HL-60 (cell line): ENCODE measurements at regions not wholly inside any gene's neighbourhood (a gene's known extent, or its start where the extent isn't known, plus 50 kb on each side); places are given as distances from the start of the nearest gene placed in this dataset.

Experiments used
- DNase-seq, 2 experiments: peaks; one replicate each; pipeline ENCODE4 v3.0.0-alpha.2; 2010 to 2020; ENCODE audit warnings: low read depth in 1 of 2, low spot score in 1 of 2
- H3K27ac ChIP-seq: fragments of 250-450 bp; sonication (Bioruptor Pico); replicated peaks from 2 replicates; pipeline ENCODE4 v1.5.1; 2020; ENCODE audit warnings: mild to moderate bottlenecking, moderate library complexity
- H3K27me3 ChIP-seq: fragments of 250-450 bp; sonication (Bioruptor Pico); 2 replicates; pipeline ENCODE4 v1.5.1; 2021; ENCODE audit warnings: mild to moderate bottlenecking, moderate library complexity; ENCODE audit not compliant: insufficient read depth, poor library complexity, severe bottlenecking
- H3K4me3 ChIP-seq: replicated peaks from 2 replicates; pipeline ENCODE4 v1.5.1; 2011; ENCODE audit warnings: mild to moderate bottlenecking, control low read depth, low read length; ENCODE audit not compliant: insufficient read depth
- CTCF ChIP-seq: IDR thresholded peaks from one replicate; pipeline ENCODE4 v1.5.1; 2011; ENCODE audit warnings: low read length, control low read depth, inconsistent platforms; ENCODE audit not compliant: insufficient read depth
- GABPA ChIP-seq: IDR thresholded peaks from 2 replicates; pipeline ENCODE4 v1.6.1; 2012; ENCODE audit warnings: low read depth
- POLR2AphosphoS5 ChIP-seq: IDR thresholded peaks from 2 replicates; pipeline ENCODE4 v1.6.1; 2012; ENCODE audit warnings: low read depth
- REST ChIP-seq: IDR thresholded peaks from 2 replicates; pipeline ENCODE4 v1.6.1; 2012; ENCODE audit warnings: low read depth; ENCODE audit not compliant: insufficient replicate concordance
- SPI1 ChIP-seq: IDR thresholded peaks from 2 replicates; pipeline ENCODE4 v1.6.1; 2012; ENCODE audit warnings: low read depth, mild to moderate bottlenecking, borderline replicate concordance

GRCh38 chr4:83709627-83710026, 173.7 kb downstream of the GPAT3 start:
- no peak for TF ChIP-seq CTCF
- TF ChIP-seq GABPA: no peak
- TF ChIP-seq POLR2AphosphoS5: no peak
- no peak for TF ChIP-seq SPI1
- no peak for TF ChIP-seq REST
- Histone ChIP-seq H3K27me3 (no peaks in the 10 kb centered on the region), H3K27ac (no peak overlapping the region), H3K4me3 (no peak overlapping the region)
- DNase-seq: no peak

GRCh38 chr4:83708500-83709175, 172.7 kb downstream of the GPAT3 start:
- DNase-seq: no peak
- no peak for TF ChIP-seq SPI1
- TF ChIP-seq GABPA: no peak
- no peak for TF ChIP-seq REST
- TF ChIP-seq POLR2AphosphoS5: no peak
- TF ChIP-seq CTCF: no peak
- H3K27ac ChIP-seq: no peak overlapping the region

DNA sequence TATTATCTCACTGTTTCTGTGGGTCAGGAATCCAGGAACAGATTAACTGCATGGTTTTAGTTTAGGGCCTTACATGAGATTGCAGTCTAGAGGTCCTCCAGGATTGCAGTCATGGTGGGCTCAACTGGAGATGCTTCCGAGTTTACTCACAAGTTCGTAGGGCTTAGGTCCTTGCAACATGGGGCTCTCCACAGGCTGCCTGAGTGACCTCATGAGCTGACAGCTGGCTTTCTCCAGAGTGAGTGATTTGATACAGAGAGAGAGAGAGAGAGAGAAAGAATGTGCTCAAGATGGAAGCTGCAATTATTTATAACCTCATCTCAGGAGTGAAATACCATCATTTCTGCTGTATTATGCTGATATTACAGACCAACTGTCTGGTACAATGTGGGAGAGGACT, 168.9 kb downstream of the GPAT3 start:
- no peak for TF ChIP-seq REST
- no peak for TF ChIP-seq POLR2AphosphoS5
- no peak for TF ChIP-seq GABPA
- TF ChIP-seq CTCF: no peak
- no peak for TF ChIP-seq SPI1
- H3K27me3 ChIP-seq: no peaks in the 10 kb centered on the region
- H3K27ac ChIP-seq: no peak overlapping the region
- H3K4me3 ChIP-seq: no peak overlapping the region
- DNase-seq: no peak

More at GRCh38 chr4:83708500-83709175, 172.7 kb downstream of the GPAT3 start:
- H3K4me3 ChIP-seq: no peak overlapping the region
- H3K27me3 ChIP-seq: no peaks in the 10 kb centered on the region
